ENCODE measurements at regions not wholly inside any gene's neighbourhood (a gene's known extent, or its start where the extent isn't known, plus 50 kb on each side); places are given as distances from the start of the nearest gene placed in this dataset.

DNA sequence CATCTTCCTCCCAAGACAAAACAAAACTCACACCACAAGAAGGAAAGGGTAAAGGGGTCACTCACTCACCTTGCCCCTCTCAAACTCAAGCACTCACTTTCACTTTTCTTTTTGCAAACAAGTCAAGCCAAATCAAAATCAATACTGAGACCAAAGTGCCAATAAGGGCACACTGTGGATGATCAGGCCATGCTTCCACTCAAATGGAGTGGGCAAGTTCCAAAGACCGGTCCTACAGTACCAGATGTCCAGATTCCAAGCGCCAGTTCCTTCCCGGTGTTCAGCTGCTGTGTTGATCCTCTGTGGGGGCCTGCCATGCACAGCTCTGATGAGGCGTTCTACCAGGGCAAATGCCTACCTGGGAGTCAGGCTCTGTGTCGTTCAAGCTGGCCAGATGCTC is 162.6 kb upstream of the GRIK2 start:
- TF ChIP-seq POLR2A (IDR thresholded peaks at IDR 0.05) = no peak
- TF ChIP-seq, protein P1, sequence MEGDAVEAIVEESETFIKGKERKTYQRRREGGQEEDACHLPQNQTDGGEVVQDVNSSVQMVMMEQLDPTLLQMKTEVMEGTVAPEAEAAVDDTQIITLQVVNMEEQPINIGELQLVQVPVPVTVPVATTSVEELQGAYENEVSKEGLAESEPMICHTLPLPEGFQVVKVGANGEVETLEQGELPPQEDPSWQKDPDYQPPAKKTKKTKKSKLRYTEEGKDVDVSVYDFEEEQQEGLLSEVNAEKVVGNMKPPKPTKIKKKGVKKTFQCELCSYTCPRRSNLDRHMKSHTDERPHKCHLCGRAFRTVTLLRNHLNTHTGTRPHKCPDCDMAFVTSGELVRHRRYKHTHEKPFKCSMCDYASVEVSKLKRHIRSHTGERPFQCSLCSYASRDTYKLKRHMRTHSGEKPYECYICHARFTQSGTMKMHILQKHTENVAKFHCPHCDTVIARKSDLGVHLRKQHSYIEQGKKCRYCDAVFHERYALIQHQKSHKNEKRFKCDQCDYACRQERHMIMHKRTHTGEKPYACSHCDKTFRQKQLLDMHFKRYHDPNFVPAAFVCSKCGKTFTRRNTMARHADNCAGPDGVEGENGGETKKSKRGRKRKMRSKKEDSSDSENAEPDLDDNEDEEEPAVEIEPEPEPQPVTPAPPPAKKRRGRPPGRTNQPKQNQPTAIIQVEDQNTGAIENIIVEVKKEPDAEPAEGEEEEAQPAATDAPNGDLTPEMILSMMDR (IDR thresholded peaks at IDR 0.05) = no peak

Data from right lobe of liver (tissue), 4 donors.